ENCODE measurements at regions not wholly inside any gene's neighbourhood (a gene's known extent, or its start where the extent isn't known, plus 50 kb on each side); places are given as distances from the start of the nearest gene placed in this dataset.

GRCh38 chr4:127441571-127441970, 191.2 kb upstream of the INTU start:
- TF ChIP-seq POLR2AphosphoS5 (IDR thresholded peaks at IDR 0.05; ENCODE audit: low read depth, low read length) (no peak), POLR2A (IDR thresholded peaks at IDR 0.05; ENCODE audit: low read depth, low read length) (no peak), PAX5 (IDR thresholded peaks at IDR 0.05; ENCODE audit: insufficient read depth, low read length, severe bottlenecking) (no peak), POU2F2 (IDR thresholded peaks at IDR 0.05; ENCODE audit: low read depth, low read length) (no peak), SPI1 (IDR thresholded peaks at IDR 0.05; ENCODE audit: low read depth, low read length) (no peak), TAF1 (IDR thresholded peaks at IDR 0.05; ENCODE audit: low read depth, low read length) (no peak)
